Glomerular visceral epithelial cell (primary cell): ENCODE measurements at regions not wholly inside any gene's neighbourhood (a gene's known extent, or its start where the extent isn't known, plus 50 kb on each side); places are given as distances from the start of the nearest gene placed in this dataset.
"Not testable (repeated sequence)": the region's sequence is repeated elsewhere in the genome, so short reads cannot be mapped to it uniquely, and the experiment has no call there.

Experiments used
- DNase-seq: peaks from one replicate; pipeline ENCODE4 v3.0.0-alpha.2; 2016; ENCODE audit errors: extremely low spot score

DNA sequence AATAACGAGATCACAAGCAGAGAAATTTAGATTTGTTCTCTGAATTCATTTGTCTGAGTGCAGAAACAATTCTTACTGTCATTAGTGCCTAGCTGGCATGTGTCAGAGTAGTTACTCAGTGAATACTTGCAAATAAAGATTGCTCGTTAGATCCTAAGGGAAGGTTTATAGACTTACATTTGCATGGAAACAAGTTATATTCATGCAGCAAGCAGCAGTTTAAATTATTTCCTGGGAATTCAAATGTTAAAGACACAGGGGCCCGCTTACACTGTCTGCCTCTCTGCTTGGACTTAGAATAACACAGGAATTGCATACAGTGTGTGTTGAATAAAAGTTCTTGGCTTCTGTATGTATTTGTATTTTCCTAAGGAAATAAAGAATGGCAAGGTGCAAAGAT lies 680.6 kb upstream of the NECTIN3 start:
- DNase-seq, result no peak

DNA sequence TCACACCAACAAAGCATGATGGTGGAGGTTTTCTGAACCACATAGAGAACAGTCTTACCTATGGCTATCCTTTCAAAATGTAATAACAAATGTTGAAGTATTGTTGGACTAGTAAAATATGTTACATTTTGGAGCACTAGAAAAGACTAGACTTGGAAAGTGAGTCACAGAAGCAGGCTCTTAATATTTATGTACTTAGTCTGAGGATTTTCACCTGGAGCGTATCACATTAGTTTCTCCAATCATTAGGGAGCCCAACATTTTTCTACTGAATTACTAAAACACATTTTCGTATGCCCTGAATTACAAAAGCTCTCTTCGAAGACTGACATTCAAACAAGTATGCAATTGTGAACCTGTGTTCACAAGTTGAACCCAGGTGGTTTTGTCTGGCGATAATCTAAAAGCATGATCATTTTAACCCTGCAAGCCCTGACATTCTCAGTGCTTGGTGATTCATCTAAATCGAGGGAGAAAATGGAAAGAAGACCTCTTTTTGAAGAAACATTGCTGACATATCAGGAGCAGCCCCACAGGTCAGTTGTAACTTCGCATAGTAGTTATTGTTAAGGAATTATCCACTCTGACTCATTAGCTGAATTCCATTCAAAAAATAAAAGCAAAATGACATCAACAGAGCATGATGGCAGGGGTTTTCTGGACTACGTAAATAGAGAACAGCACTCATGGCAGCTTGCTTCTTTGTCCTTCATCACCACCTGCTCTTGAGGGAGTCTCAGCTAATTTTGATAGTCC lies 679.8 kb upstream of the NECTIN3 start:
- no peak for DNase-seq

DNA sequence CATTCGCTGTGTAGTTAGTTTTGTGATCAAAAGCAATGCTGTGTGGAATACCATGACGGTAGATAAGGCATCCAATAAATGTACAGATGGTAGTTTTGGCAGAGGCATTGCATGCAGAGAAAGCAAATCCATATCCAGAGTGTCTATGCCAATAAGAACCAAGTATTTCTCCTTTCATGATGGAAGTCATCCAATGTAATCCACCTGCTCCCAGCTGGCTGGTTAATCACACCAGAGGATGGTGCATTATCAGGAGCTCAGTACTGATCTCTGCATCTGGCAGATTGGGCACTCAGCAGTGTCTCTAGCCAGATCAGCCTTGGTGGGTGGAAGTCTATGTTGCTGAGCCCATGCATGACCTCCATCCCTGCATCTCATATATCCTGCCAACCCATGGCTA lies 677.7 kb upstream of the NECTIN3 start:
- DNase-seq, result no peak

DNA sequence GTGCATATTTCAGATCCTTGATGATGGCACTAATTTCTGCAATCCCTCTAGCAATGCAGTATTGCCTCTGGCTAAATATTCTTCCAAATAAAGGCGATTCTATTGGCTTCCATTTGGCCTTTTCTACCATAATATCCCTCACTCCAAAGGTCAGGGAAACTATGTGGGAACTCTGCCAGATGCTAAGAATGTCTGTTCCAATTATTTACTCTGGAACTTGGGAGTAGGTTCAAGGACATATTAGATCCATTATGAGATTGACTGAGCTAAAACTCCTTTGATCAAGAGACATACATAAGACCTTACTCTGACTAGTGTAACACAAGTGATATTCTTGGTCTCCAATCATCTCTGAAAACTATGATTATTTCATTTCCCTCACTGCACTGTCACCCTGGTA lies 674.5 kb upstream of the NECTIN3 start:
- no peak for DNase-seq

DNA sequence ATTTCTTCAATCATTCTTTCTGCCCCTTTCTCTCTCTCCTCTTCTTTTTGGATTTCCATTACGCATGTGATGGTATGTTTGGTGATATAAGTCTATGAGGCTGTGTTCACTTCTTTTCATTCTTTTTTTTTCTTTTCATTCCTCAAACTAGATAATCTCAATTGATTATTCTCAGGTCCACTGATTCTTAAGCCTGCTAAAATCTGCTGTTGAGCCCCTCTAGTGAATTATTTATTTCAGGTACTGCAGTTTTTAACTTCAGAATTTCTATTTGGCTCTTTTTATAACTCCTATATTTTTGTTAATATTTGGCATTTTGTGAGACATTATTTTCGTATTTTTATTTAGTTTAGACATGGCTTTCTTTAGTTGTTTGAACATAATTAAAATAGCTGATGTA lies 671.3 kb upstream of the NECTIN3 start:
- DNase-seq, result no peak

DNA sequence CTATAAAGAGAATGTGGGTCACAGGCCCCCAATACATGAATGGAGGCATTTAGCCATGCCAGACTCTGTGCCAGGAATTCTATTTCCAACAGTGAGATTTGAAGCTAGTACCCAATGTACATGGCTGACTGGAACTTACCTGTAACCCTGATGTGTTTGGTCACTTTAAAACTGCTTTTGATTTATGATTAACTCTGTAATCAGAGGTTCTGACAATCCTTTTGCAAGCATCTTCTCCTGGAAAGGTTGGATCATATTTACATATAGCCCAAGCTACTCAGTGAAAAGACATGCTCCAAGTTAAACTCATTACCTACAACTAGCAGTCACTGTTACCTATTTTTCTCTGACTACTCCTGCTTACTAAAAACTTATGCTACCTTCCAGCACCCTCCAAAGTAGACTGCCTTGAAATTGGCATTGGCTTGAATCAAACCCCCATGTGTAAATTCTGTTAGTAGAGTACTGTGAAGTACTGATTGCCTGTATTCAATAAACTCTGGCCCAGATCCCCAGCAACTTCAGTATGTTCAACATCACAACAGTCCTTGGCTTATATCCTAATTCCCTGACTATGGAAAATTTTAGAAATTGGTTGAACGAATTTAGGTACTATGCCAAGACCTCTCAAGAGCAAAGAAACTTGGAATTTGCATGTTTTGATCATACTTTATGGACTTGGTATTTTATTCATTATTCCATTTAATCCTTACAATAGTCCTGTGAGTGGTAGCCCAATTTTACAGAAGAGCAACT lies 665.6 kb upstream of the NECTIN3 start:
- DNase-seq, result no peak

DNA sequence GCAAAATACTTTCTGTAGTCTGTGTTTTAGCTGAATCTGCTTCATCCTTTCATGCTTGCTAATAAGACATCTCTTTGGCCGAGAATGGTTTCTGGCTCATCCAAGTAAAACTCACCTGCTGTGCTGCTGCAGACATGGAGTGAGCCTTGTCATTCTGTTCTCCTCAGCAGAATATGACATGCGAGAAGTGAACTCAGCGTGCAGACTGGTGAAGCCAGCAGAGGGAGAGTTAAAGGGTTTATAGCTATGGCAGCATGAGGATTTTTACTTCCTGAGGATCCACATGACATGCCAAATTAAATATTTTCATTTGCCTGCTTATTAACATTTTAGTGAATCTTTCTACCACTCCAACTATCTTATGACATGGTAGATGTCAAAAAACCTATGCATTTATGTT lies 658.4 kb upstream of the NECTIN3 start:
- no peak for DNase-seq

DNA sequence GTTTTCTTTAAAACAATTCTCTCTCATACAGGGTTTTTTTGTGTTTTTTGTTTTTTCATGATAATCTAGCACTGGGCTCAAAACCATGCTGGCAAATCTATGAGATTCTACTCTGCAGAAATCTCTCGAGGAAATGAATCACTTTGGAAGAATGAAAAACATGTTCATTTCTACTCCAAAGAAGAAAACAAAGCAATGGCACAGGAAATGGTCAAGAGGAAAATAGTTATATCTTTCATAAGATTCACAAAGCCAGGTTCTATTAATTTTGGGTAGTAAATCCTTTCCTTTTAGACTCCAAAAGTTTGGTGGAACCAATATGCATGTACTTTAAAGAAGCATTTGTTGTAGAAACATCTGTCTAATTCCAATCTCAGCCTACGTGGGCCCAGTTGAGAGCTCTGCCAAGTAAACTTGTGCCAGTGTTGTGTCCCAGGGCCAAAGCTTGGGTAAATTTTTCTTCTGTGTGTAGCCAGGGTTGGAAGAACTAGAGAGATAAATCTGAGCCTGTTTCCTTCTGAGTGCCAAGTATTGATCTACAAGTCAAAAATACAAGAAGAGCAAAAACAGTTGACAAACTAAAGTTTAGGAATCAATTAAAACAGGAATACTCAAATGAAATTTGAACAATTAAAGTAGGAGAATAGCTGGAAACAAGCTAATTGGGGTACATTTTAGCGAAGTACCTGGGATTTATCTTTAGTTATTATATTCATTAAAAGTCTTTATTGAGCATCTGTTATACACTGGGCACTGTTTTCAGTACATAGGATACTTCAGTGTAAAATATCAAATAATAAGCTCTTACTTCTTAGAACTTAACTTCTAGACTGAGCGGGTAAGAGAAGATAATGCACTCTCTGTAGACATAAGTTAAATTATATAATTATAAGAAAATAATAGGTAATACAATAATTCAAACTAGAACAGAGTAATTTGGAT lies 657.5 kb upstream of the NECTIN3 start:
- DNase-seq, result peak; percentile 41

DNA sequence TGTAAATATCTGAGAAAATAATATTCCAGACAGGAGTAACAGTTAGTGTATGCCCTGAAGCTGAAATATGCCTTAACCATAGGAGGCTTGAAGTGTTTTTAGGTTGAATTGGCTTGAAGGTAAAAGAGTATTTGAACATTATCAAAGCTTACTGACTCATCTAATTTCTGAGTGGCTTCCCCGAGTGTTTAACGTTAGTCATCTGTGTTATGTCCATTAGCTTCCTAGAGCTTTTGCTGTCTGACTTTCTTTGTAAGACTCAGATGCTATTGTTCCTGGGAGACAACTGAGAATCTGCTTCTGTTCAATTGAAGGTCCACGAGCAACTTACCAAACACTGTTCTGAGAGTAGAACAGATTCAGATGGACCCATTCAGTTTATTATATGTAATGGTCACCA lies 656.8 kb upstream of the NECTIN3 start:
- peak; percentile 60 for DNase-seq

DNA sequence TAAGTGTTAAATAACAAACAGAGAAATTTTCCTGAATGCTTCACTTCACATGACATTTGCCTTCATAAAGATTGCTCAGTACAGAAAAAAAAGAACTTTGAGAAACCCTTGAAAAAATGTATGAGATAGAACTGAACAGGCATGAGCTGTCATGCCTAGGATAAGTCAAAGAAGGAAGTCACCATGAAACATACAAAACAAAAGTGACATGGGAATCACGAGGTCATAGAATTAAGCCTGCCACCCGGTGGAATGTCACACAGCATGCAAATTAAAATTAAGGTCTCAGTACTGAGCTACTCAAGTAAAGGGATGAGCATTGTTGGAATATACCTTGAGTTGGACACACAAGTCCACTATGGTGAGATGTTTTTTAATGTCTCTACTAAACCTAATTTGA lies 652.5 kb upstream of the NECTIN3 start:
- peak; percentile 12 for DNase-seq

DNA sequence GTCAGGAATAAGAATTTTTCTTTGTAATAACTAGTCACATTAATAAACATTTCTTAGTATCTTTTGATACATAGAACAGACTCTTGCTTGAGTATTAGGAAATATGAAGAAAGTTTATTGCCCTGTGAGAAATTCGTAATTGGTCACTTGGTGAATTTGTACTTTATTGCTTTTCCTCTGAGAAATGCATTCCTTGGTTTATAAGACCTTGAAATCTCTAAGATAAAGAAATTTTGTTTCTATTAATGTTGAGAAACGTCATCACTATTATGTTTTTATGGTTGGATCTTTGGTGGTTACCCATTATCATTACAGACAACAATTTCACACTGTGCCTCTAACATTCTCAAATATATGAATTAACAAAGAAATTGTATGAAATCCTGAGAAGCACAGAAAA lies 652.0 kb upstream of the NECTIN3 start:
- DNase-seq, result no peak

DNA sequence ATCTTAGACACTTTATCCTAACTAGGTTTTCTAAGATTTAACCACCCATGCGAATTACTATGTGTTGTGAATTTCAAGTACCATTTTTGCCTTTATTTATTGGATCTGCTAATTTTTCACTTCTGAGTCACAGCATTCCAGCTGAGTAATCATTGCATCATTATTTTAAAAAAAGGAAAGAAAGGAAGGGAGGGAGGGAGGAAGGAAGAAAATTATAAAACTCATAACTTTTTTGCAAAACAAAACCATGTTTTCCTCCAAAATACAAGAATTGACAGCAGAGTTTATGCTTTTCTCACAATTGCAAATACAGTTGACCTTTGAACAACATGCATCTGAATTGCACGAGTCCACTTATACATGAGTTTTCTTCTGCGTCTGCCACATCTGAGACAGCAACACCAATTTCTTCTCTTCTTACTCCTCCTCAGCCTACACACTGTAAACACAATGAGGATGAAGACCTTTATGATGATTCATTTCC lies 651.4 kb upstream of the NECTIN3 start:
- peak; percentile 58 for DNase-seq

DNA sequence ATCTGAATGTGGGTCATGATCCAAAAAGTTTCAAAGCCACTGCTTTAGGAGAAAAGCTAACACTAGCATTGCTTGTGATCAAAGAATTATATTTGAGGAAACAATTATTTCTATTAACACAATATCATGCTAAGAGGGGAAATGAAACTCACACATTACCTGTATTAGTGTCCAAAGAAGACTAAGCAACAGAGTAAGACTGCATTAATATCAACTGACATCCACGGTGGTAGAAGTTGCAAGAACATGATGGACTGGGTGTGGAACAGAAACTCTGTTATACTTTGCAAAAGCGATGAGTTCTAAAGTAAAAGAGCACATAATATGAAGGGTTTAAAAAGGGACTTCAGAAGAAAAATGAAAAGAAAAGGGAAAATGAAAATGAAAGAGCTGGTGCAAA lies 648.3 kb upstream of the NECTIN3 start:
- no peak for DNase-seq

DNA sequence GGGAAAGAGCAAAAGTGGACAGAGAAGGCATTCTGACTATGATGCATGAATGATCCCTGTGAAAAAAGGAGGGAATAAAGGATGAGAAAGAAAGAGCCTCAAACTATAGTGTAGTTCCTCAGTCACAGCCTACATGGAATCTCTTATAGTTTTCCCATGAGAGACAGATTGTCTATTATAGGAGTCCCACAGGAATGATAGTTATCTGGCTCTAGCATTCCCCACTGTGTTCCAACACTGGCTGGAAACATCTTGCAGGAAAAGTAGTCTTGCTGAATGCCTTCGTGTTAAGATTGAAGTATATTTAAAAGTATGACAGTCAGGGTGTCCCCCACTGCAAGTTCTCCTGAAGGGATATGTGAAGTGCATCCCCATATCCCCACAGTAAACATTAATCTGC lies 641.5 kb upstream of the NECTIN3 start:
- no peak for DNase-seq

DNA sequence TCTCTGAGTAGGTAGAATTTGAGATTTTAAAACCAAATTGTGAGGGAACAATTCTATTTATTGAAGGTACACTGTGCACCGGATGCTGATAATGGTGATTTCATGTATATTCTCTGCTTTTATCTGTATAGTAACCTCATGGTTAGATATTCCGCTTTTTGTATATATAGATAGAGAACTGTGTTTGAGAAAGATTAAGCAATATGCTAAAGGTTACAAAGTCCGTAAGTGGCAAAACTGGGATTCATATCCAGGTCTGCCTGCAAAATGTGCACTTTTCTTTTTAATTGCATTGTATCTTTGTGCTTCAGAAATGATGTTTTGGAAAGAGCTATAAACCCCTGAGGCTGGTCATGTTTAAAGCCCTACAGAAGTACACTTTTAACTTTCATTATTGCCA lies 635.4 kb upstream of the NECTIN3 start:
- DNase-seq, result no peak

DNA sequence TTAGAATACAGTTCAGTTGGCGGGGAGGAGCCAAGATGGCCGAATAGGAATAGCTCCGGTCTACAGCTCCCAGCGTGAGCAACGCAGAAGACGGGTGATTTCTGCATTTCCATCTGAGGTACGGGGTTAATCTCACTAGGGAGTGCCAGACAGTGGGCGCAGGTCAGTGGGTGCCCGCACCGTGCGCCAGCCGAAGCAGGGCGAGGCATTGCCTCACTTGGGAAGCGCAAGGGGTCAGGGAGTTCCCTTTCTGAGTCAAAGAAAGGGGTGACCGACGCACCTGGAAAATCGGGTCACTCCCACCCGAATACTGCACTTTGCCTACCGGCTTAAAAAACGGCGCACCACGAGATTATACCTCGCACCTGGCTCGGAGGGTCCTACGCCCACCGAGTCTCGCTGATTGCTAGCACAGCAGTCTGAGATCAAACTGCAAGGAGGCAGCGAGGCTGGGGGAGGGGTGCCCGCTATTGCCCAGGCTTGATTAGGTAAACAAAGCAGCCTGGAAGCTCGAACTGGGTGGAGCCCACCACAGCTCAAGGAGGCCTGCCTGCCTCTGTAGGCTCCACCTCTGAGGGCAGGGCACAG lies 631.5 kb upstream of the NECTIN3 start:
- DNase-seq, result not testable (repeated sequence)

DNA sequence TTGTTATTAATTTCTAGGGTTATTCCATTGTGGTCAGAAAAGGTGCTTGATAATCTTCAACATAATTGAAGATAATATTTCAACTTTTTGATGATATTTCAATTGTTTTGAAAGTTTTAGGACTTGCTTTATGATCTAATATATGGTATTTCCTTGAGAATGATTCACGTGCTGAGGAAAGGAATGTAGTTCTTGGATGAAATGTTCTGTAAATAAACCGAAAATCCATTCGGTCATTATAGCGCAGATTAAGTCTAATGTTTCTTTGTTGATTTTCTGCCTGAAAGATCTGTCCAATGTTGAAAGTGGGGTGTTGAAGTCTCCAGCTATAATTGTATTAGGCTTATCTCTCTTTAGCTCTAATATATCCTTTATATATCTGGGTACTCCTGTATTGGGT lies 617.5 kb upstream of the NECTIN3 start:
- DNase-seq, result no peak

DNA sequence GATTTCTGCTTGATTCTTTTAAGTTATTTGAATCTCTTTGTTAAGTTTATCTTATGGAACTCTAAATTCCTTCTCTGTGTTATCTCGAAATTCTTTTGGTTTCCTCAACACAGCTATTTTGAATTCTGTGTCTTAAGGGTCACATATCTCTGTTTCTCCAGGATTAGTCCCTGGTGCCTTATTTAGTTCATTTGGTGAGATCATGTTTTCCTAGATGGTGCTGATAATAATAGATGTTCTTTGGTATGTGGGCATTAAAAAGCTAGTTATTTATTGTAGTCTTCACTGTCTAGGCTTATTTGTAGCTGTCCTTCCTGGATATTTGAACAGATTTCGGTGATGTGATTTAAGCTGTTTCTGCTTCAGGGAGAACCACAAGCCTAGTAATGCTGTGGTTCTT lies 615.6 kb upstream of the NECTIN3 start:
- DNase-seq, result no peak

DNA sequence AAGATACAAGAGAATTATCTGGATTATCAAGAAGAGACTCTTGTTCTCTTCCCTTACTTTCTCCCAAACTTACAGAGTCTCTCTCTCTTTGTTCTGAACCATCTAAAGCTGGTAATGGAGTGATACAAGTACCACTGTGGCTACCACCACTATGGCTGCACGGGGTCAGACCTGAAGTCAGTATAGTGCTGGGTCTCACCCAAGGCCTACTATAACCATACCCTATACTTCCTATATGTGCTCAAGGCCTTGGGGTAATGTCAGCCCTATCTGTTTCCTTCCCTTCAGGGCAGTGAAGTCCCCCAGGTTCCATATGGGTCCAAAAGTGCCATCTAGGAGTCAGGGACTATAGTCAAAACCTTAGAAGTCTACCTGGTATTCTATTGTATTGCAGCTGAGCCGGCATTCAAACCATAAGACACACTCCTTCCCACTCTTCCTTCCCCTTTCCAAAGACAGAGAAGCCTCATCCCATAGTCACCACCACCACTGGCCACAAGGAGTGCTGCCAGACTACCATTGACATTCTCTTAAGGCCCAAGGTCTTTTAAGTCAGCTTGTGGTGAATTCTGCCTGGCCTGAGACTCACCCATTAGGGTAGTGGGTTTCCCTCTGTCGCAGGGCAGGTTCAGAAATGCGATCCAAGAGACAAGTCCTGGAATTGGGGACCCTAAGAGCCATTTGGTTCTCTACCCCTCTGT lies 615.0 kb upstream of the NECTIN3 start:
- no peak for DNase-seq

DNA sequence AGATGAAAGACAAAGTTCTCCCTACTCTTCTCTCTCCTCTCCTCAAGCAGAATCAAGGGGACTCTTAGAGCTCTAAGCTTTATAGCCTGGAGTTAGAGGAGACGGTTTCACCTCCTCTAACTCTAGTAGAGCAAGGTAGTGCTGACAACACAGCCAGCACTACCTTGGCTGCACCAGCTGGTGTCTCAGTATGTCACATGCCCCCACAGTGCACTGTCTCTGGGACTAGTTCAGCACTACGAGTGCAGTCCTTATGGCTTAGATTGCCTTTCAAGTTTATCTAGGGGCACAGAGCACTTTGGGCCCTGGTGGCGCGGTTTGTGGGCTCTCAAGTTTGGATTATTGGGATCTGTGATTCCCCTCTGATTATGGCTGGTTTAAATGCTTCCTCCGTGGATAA lies 614.1 kb upstream of the NECTIN3 start:
- no peak for DNase-seq

DNA sequence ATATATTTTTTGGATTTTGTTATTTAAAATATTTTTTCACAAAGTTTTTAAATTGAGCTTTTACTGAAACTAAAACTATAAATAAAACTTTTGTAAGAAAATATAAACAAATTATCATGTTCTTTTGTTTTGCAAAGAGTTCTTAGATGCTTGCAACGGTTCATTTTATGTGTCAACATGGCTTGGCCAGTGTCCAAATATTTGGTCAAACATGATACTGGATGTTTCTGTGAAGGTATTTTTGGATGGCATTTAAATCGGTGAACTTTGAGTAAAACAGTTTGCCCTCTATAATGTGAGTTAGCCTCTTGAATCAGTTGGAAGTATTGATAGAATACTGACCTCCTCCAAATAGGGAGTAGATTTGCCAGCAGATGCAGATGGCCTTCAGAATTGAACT lies 612.6 kb upstream of the NECTIN3 start:
- no peak for DNase-seq
